ENCODE measurements at regions not wholly inside any gene's neighbourhood (a gene's known extent, or its start where the extent isn't known, plus 50 kb on each side); places are given as distances from the start of the nearest gene placed in this dataset.

DNA sequence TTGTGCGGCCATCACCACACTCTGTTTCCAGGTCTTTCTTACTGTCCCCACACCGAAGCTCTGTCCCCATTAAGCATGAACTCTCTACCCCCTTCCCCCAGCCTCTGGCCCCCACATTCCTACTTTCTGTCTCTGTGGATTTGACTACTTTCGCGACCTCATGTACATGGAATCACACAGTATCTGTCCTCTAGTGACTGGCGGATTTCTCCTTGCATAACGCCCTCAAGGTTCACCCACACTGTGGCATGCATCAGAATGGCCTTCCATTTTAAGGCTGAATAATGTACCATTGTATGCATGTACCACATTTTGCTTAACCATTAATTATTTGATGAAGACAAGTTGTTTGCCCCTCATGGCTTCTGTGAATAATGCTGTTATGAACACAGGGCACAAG, 467.6 kb upstream of the HS6ST1 start (continued):
- TF ChIP-seq, protein P1, sequence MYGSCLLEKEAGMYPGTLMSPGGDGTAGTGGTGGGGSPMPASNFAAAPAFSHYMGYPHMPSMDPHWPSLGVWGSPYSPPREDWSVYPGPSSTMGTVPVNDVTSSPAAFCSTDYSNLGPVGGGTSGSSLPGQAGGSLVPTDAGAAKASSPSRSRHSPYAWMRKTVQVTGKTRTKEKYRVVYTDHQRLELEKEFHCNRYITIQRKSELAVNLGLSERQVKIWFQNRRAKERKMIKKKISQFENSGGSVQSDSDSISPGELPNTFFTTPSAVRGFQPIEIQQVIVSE (CRISPR knock-in tag; IDR thresholded peaks at IDR 0.05; ENCODE audit: borderline replicate concordance): no peak
- no peak for TF ChIP-seq GABPB1 (CRISPR knock-in tag; IDR thresholded peaks at IDR 0.05)

DNA sequence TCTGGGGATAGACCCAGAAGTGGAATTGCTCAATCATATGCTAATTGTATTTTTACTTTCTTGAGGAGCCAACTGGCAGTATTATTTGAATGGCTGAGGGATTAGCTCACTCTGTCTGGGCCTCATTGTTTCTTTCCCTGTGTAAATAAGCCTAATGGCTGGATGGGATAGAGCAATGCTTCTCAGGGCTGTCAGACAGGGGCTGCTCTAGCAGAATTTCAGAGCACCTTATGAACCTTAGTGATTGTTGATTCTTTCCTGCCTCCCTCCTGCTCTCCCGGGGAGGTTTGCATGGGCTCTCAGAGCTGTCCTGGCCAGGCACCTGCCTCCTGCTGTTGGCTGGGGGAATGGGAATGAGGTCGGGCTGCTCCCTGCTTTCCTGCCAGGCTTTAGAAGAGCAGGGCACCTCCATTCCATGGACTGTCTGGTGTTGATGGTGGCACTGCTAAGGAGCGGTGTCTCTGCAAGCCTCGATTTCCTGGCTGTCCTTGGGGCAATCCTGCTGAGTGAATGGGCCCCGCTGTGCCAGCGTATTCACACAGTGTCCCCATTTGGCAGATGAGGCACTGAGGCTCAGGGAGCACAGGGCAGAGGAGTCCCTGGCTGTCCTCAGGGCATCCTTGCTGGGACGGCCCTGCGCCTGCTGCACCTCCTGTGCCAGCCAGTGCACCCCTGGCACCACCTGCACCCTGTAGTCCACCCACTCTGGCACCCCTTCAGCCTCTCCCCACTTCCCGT, 468.2 kb upstream of the HS6ST1 start:
- POLR2A ChIA-PET: no interaction called here
- peaks cover 18% of the 10 kb centered on the region for H3K4me1 Mint-ChIP-seq
- CTCF ChIA-PET: interaction anchor here (3.0 kb wide), 1 partner anchor 51 kb away, joined by 13 read pairs; no protein-coding TSS in a partner anchor
- DNase-seq (ENCODE audit: low spot score) (no peak), ATAC-seq (peak; percentile 81)
- TF ChIP-seq ZNF423 (CRISPR knock-in tag; IDR thresholded peaks at IDR 0.05) (peak; percentile 79), NFE2L1 (CRISPR knock-in tag; IDR thresholded peaks at IDR 0.05) (no peak), EMX1 (CRISPR knock-in tag; IDR thresholded peaks at IDR 0.05) (no peak)
- TF ChIP-seq, protein P2, sequence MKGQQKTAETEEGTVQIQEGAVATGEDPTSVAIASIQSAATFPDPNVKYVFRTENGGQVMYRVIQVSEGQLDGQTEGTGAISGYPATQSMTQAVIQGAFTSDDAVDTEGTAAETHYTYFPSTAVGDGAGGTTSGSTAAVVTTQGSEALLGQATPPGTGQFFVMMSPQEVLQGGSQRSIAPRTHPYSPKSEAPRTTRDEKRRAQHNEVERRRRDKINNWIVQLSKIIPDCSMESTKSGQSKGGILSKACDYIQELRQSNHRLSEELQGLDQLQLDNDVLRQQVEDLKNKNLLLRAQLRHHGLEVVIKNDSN (CRISPR knock-in tag; IDR thresholded peaks at IDR 0.05): no peak
- peaks cover 12% of the 10 kb centered on the region for H3K9me3 Mint-ChIP-seq
- H3K27me3 Mint-ChIP-seq (ENCODE audit: low read depth): no peaks in the 10 kb centered on the region
- no peak overlapping the region for H3K27ac Mint-ChIP-seq
- no peak overlapping the region for H3K4me3 Mint-ChIP-seq
- no peaks in the 10 kb centered on the region; the same call in 1 of the 2 replicates for H3K36me3 Mint-ChIP-seq

DNA sequence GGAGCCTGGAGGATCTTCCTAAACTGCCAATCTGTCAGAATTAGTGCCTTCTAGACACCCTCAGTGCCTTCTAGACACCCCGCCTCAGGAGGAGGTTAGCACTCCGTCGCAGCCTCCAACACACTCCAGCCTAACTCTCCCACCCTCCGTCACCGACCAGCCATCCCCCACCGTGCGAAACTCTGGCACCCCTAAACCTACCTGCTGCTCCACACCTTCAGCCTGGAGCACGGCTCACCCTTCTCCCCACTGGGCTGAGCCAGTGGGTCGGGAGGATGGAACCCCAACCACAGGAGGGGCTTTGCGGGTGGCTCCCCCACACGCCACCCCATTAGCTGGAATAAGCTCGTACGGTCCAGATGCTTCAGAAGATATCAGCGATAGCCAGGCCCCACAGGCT, 468.9 kb upstream of the HS6ST1 start:
- H3K36me3 Mint-ChIP-seq: no peaks in the 10 kb centered on the region; the same call in 1 of the 2 replicates
- ChIA-PET POLR2A (no interaction called here), CTCF (interaction anchor here (3.0 kb wide), 1 partner anchor 51 kb away, joined by 13 read pairs; no protein-coding TSS in a partner anchor)
- peaks cover 18% of the 10 kb centered on the region for H3K4me1 Mint-ChIP-seq
- no peak overlapping the region for H3K27ac Mint-ChIP-seq
- TF ChIP-seq, protein P3, sequence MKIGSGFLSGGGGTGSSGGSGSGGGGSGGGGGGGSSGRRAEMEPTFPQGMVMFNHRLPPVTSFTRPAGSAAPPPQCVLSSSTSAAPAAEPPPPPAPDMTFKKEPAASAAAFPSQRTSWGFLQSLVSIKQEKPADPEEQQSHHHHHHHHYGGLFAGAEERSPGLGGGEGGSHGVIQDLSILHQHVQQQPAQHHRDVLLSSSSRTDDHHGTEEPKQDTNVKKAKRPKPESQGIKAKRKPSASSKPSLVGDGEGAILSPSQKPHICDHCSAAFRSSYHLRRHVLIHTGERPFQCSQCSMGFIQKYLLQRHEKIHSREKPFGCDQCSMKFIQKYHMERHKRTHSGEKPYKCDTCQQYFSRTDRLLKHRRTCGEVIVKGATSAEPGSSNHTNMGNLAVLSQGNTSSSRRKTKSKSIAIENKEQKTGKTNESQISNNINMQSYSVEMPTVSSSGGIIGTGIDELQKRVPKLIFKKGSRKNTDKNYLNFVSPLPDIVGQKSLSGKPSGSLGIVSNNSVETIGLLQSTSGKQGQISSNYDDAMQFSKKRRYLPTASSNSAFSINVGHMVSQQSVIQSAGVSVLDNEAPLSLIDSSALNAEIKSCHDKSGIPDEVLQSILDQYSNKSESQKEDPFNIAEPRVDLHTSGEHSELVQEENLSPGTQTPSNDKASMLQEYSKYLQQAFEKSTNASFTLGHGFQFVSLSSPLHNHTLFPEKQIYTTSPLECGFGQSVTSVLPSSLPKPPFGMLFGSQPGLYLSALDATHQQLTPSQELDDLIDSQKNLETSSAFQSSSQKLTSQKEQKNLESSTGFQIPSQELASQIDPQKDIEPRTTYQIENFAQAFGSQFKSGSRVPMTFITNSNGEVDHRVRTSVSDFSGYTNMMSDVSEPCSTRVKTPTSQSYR (CRISPR knock-in tag; IDR thresholded peaks at IDR 0.05): no peak
- TF ChIP-seq SMAD3 (CRISPR knock-in tag; IDR thresholded peaks at IDR 0.05; ENCODE audit: borderline replicate concordance): no peak
- TF ChIP-seq NR3C1 (CRISPR knock-in tag; conservative IDR thresholded peaks at IDR 0.05; ENCODE audit: low read depth): no peak
- no peak for TF ChIP-seq PRRX2 (CRISPR knock-in tag; IDR thresholded peaks at IDR 0.05)
- ATAC-seq: no peak
- H3K4me3 Mint-ChIP-seq: no peak overlapping the region
- DNase-seq (ENCODE audit: low spot score): no peak
- H3K9me3 Mint-ChIP-seq: peaks cover 12% of the 10 kb centered on the region
- H3K27me3 Mint-ChIP-seq (ENCODE audit: low read depth): no peaks in the 10 kb centered on the region

DNA sequence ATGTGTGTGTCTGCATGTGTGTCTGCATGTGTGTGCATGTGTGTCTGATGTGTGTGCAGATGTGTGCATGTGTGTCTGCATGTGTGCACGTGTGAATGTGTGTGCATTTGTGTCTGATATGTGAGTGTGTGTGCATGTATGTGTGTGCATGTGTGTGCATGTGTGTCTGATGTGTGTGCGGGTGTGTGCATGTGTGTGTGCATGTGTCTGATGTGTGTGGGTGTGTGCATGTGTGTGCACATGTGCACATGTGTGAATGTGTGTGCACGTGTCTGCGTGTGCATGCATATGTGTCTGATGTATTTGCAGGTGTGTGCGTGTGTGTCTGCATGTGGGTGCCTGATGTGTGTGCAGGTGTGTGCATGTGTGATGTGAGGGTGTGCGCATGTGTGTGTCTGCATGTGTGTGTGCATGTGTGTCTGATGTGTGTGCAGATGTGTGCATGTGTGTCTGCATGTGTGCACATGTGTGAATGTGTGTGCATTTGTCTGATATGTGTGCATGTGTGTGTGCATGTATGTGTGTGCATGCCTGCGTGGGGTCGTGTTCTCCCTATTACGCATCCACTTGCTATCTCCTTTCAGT, 470.1 kb upstream of the HS6ST1 start:
- ChIA-PET CTCF (no interaction called here), POLR2A (no interaction called here)
- no peaks in the 10 kb centered on the region; the same call in 1 of the 2 replicates for H3K36me3 Mint-ChIP-seq
- ATAC-seq (no peak), DNase-seq (ENCODE audit: low spot score) (no peak)
- no peaks in the 10 kb centered on the region for H3K27me3 Mint-ChIP-seq (ENCODE audit: low read depth)
- peaks cover 18% of the 10 kb centered on the region for H3K4me1 Mint-ChIP-seq
- no peak overlapping the region for H3K4me3 Mint-ChIP-seq
- peaks cover 12% of the 10 kb centered on the region for H3K9me3 Mint-ChIP-seq
- H3K27ac Mint-ChIP-seq: no peak overlapping the region; the same call in 1 of the 2 replicates
- TF ChIP-seq IRF2 (CRISPR knock-in tag; IDR thresholded peaks at IDR 0.05; ENCODE audit: borderline replicate concordance, low read depth) (no peak), NR2C2 (CRISPR knock-in tag; IDR thresholded peaks at IDR 0.05) (no peak), SMAD4 (CRISPR knock-in tag; IDR thresholded peaks at IDR 0.05) (no peak), FOXJ3 (CRISPR knock-in tag; IDR thresholded peaks at IDR 0.05; ENCODE audit: borderline replicate concordance) (no peak), ZNF121 (CRISPR knock-in tag; IDR thresholded peaks at IDR 0.05) (no peak), NR3C1 (CRISPR knock-in tag; conservative IDR thresholded peaks at IDR 0.05; ENCODE audit: low read depth) (no peak), ETV6 (CRISPR knock-in tag; IDR thresholded peaks at IDR 0.05) (no peak)
- TF ChIP-seq, protein P4, sequence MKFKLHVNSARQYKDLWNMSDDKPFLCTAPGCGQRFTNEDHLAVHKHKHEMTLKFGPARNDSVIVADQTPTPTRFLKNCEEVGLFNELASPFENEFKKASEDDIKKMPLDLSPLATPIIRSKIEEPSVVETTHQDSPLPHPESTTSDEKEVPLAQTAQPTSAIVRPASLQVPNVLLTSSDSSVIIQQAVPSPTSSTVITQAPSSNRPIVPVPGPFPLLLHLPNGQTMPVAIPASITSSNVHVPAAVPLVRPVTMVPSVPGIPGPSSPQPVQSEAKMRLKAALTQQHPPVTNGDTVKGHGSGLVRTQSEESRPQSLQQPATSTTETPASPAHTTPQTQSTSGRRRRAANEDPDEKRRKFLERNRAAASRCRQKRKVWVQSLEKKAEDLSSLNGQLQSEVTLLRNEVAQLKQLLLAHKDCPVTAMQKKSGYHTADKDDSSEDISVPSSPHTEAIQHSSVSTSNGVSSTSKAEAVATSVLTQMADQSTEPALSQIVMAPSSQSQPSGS (CRISPR knock-in tag; IDR thresholded peaks at IDR 0.05; ENCODE audit: borderline replicate concordance, low read depth): no peak
- TF ChIP-seq, protein P5, sequence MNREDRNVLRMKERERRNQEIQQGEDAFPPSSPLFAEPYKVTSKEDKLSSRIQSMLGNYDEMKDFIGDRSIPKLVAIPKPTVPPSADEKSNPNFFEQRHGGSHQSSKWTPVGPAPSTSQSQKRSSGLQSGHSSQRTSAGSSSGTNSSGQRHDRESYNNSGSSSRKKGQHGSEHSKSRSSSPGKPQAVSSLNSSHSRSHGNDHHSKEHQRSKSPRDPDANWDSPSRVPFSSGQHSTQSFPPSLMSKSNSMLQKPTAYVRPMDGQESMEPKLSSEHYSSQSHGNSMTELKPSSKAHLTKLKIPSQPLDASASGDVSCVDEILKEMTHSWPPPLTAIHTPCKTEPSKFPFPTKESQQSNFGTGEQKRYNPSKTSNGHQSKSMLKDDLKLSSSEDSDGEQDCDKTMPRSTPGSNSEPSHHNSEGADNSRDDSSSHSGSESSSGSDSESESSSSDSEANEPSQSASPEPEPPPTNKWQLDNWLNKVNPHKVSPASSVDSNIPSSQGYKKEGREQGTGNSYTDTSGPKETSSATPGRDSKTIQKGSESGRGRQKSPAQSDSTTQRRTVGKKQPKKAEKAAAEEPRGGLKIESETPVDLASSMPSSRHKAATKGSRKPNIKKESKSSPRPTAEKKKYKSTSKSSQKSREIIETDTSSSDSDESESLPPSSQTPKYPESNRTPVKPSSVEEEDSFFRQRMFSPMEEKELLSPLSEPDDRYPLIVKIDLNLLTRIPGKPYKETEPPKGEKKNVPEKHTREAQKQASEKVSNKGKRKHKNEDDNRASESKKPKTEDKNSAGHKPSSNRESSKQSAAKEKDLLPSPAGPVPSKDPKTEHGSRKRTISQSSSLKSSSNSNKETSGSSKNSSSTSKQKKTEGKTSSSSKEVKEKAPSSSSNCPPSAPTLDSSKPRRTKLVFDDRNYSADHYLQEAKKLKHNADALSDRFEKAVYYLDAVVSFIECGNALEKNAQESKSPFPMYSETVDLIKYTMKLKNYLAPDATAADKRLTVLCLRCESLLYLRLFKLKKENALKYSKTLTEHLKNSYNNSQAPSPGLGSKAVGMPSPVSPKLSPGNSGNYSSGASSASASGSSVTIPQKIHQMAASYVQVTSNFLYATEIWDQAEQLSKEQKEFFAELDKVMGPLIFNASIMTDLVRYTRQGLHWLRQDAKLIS (CRISPR knock-in tag; IDR thresholded peaks at IDR 0.05; ENCODE audit: borderline replicate concordance): no peak
- TF ChIP-seq, protein P6, sequence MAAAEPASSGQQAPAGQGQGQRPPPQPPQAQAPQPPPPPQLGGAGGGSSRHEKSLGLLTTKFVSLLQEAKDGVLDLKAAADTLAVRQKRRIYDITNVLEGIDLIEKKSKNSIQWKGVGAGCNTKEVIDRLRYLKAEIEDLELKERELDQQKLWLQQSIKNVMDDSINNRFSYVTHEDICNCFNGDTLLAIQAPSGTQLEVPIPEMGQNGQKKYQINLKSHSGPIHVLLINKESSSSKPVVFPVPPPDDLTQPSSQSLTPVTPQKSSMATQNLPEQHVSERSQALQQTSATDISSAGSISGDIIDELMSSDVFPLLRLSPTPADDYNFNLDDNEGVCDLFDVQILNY (CRISPR knock-in tag; IDR thresholded peaks at IDR 0.05): no peak
